ENCODE measurements at regions not wholly inside any gene's neighbourhood (a gene's known extent, or its start where the extent isn't known, plus 50 kb on each side); places are given as distances from the start of the nearest gene placed in this dataset.

- no peak for TF ChIP-seq POLR2A (IDR thresholded peaks at IDR 0.05)
- no peak for TF ChIP-seq CTCF (IDR thresholded peaks at IDR 0.05)
- no peak for TF ChIP-seq POLR2AphosphoS5 (IDR thresholded peaks at IDR 0.05)
These were observed 146.7 kb downstream of the GPR37 start for GRCh38 chr7:124618871-124619270.
